Activated naive CD4-positive, alpha-beta T cell (primary cell): ENCODE measurements at regions not wholly inside any gene's neighbourhood (a gene's known extent, or its start where the extent isn't known, plus 50 kb on each side); places are given as distances from the start of the nearest gene placed in this dataset.

Experiments
- DNase-seq, 4 experiments: peaks; one replicate each; lab custom pipeline; 2025; lab: John Stamatoyannopoulos, UW

GRCh38 chr4:34183926-34184325 is 2060.4 kb downstream of the ARAP2 start:
- DNase-seq = no peak

- DNase-seq = no peak
Observed at GRCh38 chr4:34187056-34187455, 2057.3 kb downstream of the ARAP2 start.

- no peak for DNase-seq
Observed at GRCh38 chr4:34191443-34191842, 2052.9 kb downstream of the ARAP2 start.

- DNase-seq = no peak
Observed at GRCh38 chr4:34193451-34194154, 2050.7 kb downstream of the ARAP2 start.

GRCh38 chr4:34194585-34194984 is 2049.7 kb downstream of the ARAP2 start:
- DNase-seq = no peak

- no peak for DNase-seq
Observed at GRCh38 chr4:34196375-34196774, 2047.9 kb downstream of the ARAP2 start.

GRCh38 chr4:34198966-34199365 is 2045.3 kb downstream of the ARAP2 start:
- no peak for DNase-seq

GRCh38 chr4:34200535-34200934 is 2043.8 kb downstream of the ARAP2 start:
- DNase-seq = no peak

GRCh38 chr4:34202154-34202553 is 2042.2 kb downstream of the ARAP2 start:
- no peak for DNase-seq

- DNase-seq = no peak
Observed at GRCh38 chr4:34220601-34221000, 2023.7 kb downstream of the ARAP2 start.

- no peak for DNase-seq
Observed at GRCh38 chr4:34221986-34222385, 2022.3 kb downstream of the ARAP2 start.

GRCh38 chr4:34236118-34236517 is 2008.2 kb downstream of the ARAP2 start:
- no peak for DNase-seq

GRCh38 chr4:34245276-34245675 is 1999.0 kb downstream of the ARAP2 start:
- DNase-seq = no peak

- DNase-seq = no peak
Observed at GRCh38 chr4:34250562-34250961, 1993.8 kb downstream of the ARAP2 start.

- DNase-seq = no peak
Observed at GRCh38 chr4:34253239-34253638, 1991.1 kb downstream of the ARAP2 start.

GRCh38 chr4:34258176-34258575 is 1986.1 kb downstream of the ARAP2 start:
- no peak for DNase-seq

GRCh38 chr4:34261799-34262314 is 1982.5 kb downstream of the ARAP2 start:
- DNase-seq = no peak

GRCh38 chr4:34269613-34270012 is 1974.7 kb downstream of the ARAP2 start:
- no peak for DNase-seq

- no peak for DNase-seq
Observed at GRCh38 chr4:34271479-34272355, 1972.6 kb downstream of the ARAP2 start.

GRCh38 chr4:34279011-34279410 is 1965.3 kb downstream of the ARAP2 start:
- no peak for DNase-seq

- DNase-seq = no peak
Observed at GRCh38 chr4:34280131-34280530, 1964.2 kb downstream of the ARAP2 start.

GRCh38 chr4:34281826-34282225 is 1962.5 kb downstream of the ARAP2 start:
- DNase-seq = no peak

- no peak for DNase-seq
Observed at GRCh38 chr4:34289489-34289888, 1954.8 kb downstream of the ARAP2 start.
